OCI-LY1 (cell line): ENCODE measurements at regions not wholly inside any gene's neighbourhood (a gene's known extent, or its start where the extent isn't known, plus 50 kb on each side); places are given as distances from the start of the nearest gene placed in this dataset.

ENCODE experiments used
- H2AFZ ChIP-seq: fragments of 200-600 bp; sonication (generic), shearing (Covaris generic); 2 replicates; pipeline ENCODE4 v1.6.0; 2014; ENCODE audit warnings: antibody characterized with exemption, mild to moderate bottlenecking, low read length
- H3F3A ChIP-seq: fragments of 200-600 bp; sonication (generic), shearing (Covaris generic); 2 replicates; pipeline ENCODE4 v1.6.0; 2014; ENCODE audit warnings: mild to moderate bottlenecking, antibody characterized with exemption, low read length, moderate library complexity; ENCODE audit not compliant: insufficient read depth
- H3K27ac ChIP-seq: fragments of 200-600 bp; sonication (generic); 2 replicates; pipeline ENCODE4 v1.5.1; 2014; ENCODE audit warnings: low read length, mixed run types, mild to moderate bottlenecking, low read depth; ENCODE audit not compliant: poor library complexity, severe bottlenecking
- H3K27me3 ChIP-seq: fragments of 200-600 bp; sonication (generic); 2 replicates; pipeline ENCODE4 v1.6.0; 2014; ENCODE audit warnings: antibody characterized with exemption, mild to moderate bottlenecking, low read length, moderate library complexity; ENCODE audit not compliant: insufficient read depth
- H3K36me3 ChIP-seq: fragments of 200-600 bp; sonication (generic); 2 replicates; pipeline ENCODE4 v1.6.1; 2014; ENCODE audit warnings: mild to moderate bottlenecking, antibody characterized with exemption, low read length, moderate library complexity, mixed read lengths; ENCODE audit not compliant: insufficient read depth
- H3K4me1 ChIP-seq: fragments of 200-600 bp; sonication (generic); 2 replicates; pipeline ENCODE4 v1.5.1; 2014; ENCODE audit warnings: mild to moderate bottlenecking, low read length, moderate library complexity; ENCODE audit not compliant: insufficient read depth, severe bottlenecking
- H3K4me2 ChIP-seq: fragments of 200-600 bp; sonication (generic), shearing (Covaris generic); 2 replicates; pipeline ENCODE4 v1.6.1; 2014; ENCODE audit warnings: low read length
- H3K4me3 ChIP-seq: fragments of 200-600 bp; sonication (generic); 2 replicates; pipeline ENCODE4 v1.5.1; 2014; ENCODE audit warnings: low read length, low read depth, mild to moderate bottlenecking, mixed read lengths; ENCODE audit not compliant: poor library complexity, severe bottlenecking
- H3K79me2 ChIP-seq: fragments of 200-600 bp; shearing (Covaris generic); 2 replicates; pipeline ENCODE4 v1.6.1; 2016; ENCODE audit warnings: mixed run types, low read length, mixed read lengths; ENCODE audit not compliant: insufficient read depth
- H3K9ac ChIP-seq: fragments of 200-600 bp; sonication (generic), shearing (Covaris generic); 2 replicates; pipeline ENCODE4 v1.6.1; 2014; ENCODE audit warnings: mild to moderate bottlenecking, low read length, mixed read lengths
- H3K9me2 ChIP-seq: fragments of 200-600 bp; sonication (generic), shearing (Covaris generic); 2 replicates; pipeline ENCODE4 v1.6.1; 2014; ENCODE audit warnings: low read depth, mild to moderate bottlenecking, low read length, mixed read lengths
- H3K9me3 ChIP-seq: fragments of 200-600 bp; shearing (Covaris generic); 2 replicates; pipeline ENCODE4 v1.6.1; 2014; ENCODE audit warnings: low read length, mixed read lengths
- H4K20me1 ChIP-seq: fragments of 200-600 bp; sonication (generic), shearing (Covaris generic); 2 replicates; pipeline ENCODE4 v1.6.0; 2016; ENCODE audit warnings: mild to moderate bottlenecking, low read length; ENCODE audit not compliant: insufficient read depth
- EZH2 ChIP-seq: fragments of 200-600 bp; sonication (generic), shearing (Covaris generic); IDR thresholded peaks from 2 replicates; pipeline ENCODE4 v1.8.0; 2017; ENCODE audit warnings: borderline replicate concordance, mixed run types, mild to moderate bottlenecking, antibody characterized with exemption, low read length, moderate library complexity, mixed read lengths
- TF ChIP-seq, protein P1 (sequence below): fragments of 200-600 bp; sonication (generic), shearing (Covaris generic); IDR thresholded peaks from 2 replicates; pipeline ENCODE4 v1.5.1; 2017; ENCODE audit warnings: mild to moderate bottlenecking, antibody characterized with exemption, low read length, moderate library complexity, mixed read lengths

DNA sequence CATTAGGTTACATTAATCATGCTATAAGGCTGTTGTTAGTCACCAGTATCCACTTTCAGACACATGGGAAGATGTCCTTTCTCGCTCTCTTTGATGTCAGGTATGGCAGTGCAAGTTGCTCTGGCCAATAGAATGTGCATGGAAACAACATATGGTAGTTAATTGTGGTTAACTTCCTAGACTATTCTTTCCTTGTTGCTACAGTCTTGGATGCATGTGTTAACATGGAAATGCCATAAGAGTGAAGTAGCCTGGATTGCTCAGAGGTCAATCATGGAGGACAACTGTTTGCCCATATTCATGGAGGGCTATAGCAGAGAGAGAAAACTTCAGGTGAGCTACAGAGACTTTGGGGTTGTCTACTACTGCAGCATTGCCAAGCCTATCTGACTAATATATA, 245.8 kb upstream of the GAS1 start:
- H2AFZ ChIP-seq, result no peak overlapping the region
- H3K4me3 ChIP-seq, result no peak overlapping the region
- no peak overlapping the region for H3K27ac ChIP-seq
- no peaks in the 10 kb centered on the region for H4K20me1 ChIP-seq
- no peaks in the 10 kb centered on the region for H3K36me3 ChIP-seq
- TF ChIP-seq, protein P1, sequence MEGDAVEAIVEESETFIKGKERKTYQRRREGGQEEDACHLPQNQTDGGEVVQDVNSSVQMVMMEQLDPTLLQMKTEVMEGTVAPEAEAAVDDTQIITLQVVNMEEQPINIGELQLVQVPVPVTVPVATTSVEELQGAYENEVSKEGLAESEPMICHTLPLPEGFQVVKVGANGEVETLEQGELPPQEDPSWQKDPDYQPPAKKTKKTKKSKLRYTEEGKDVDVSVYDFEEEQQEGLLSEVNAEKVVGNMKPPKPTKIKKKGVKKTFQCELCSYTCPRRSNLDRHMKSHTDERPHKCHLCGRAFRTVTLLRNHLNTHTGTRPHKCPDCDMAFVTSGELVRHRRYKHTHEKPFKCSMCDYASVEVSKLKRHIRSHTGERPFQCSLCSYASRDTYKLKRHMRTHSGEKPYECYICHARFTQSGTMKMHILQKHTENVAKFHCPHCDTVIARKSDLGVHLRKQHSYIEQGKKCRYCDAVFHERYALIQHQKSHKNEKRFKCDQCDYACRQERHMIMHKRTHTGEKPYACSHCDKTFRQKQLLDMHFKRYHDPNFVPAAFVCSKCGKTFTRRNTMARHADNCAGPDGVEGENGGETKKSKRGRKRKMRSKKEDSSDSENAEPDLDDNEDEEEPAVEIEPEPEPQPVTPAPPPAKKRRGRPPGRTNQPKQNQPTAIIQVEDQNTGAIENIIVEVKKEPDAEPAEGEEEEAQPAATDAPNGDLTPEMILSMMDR, result no peak
- TF ChIP-seq EZH2, result no peak
- no peaks in the 10 kb centered on the region for H3K4me1 ChIP-seq
- no peak overlapping the region for H3K4me2 ChIP-seq
- no peaks in the 10 kb centered on the region for H3K9me2 ChIP-seq
- H3K9me3 ChIP-seq, result no peaks in the 10 kb centered on the region
- no peaks in the 10 kb centered on the region for H3K27me3 ChIP-seq
- H3K9ac ChIP-seq, result no peak overlapping the region
- no peaks in the 10 kb centered on the region for H3F3A ChIP-seq
- H3K79me2 ChIP-seq, result no peaks in the 10 kb centered on the region

DNA sequence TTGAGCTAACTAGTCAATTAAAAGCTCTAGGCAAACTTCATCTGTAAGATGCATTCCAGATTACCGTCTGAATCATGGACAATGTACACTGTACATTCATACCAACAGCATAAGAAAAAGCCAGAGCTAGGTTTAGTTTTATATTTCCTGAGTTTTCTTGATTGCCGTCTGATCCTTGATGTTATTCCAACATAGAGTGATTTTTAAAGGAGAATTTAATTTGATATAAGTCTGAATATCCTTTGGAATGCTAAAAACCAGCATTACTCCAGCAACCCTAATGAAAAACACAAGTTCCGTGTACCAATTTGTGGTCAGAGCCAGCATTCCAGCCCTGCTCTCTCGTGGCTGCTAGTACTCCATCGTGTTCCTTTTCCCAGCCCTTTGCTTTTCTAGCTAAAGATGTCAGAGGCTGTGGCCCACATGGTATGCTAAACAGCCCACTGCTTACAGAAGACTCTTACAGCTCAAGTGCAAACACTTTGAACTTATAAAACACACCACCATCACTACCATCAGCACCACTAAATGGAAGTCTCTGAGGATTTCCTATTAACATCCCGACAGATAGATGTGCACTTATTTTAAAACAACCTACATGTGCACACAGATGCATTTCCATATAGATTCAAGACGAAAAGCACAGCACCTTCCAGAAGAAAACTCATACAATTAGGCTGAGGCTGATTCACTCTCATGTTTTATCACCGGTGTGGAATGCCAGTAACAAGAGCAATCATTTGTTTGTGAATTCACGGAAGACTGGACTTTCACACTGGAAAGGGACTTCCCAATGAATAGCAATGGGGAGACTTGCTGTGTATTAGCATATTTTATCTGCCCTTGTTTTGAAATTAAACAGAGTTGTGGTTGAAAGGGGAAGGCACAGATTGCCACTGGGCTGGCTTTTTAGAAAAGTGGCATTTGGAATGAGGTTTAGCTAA, 246.9 kb upstream of the GAS1 start:
- Histone ChIP-seq H3K36me3 (no peaks in the 10 kb centered on the region), H3K27ac (no peak overlapping the region), H3K9me2 (no peaks in the 10 kb centered on the region), H3K4me2 (no peak overlapping the region), H2AFZ (no peak overlapping the region), H3K9me3 (no peaks in the 10 kb centered on the region), H3F3A (no peaks in the 10 kb centered on the region), H4K20me1 (no peaks in the 10 kb centered on the region), H3K9ac (no peak overlapping the region), H3K79me2 (no peaks in the 10 kb centered on the region), H3K27me3 (no peaks in the 10 kb centered on the region), H3K4me1 (no peaks in the 10 kb centered on the region), H3K4me3 (no peak overlapping the region)
- no peak for TF ChIP-seq EZH2

DNA sequence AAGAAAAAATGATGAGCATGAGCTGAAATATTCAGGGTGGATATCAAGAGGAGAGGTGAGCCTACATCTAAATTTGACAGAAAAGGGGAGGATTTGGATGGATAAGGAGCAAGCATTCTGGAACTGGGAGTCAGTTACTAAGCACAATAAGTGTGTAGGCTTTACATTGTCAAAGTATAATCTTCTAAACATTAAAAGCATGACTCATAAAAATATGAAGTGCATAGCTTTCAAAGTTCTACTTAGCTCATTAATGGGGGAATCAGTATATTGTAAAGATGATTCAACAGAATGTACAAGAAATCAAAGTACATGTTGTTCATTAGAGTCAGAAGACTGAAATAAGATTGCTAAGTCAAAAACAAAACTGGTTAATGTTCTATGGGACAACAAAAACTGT, 248.0 kb upstream of the GAS1 start:
- no peaks in the 10 kb centered on the region for H4K20me1 ChIP-seq
- H3K27me3 ChIP-seq, result no peaks in the 10 kb centered on the region
- H3K27ac ChIP-seq, result no peak overlapping the region
- no peaks in the 10 kb centered on the region for H3K36me3 ChIP-seq
- no peaks in the 10 kb centered on the region for H3K9me2 ChIP-seq
- H3K4me2 ChIP-seq, result no peak overlapping the region
- no peaks in the 10 kb centered on the region for H3F3A ChIP-seq
- no peaks in the 10 kb centered on the region for H3K9me3 ChIP-seq
- H3K4me3 ChIP-seq, result no peak overlapping the region
- no peaks in the 10 kb centered on the region for H3K4me1 ChIP-seq
- no peak overlapping the region for H2AFZ ChIP-seq
- H3K9ac ChIP-seq, result no peak overlapping the region
- TF ChIP-seq EZH2, result no peak
- TF ChIP-seq, protein P1, result no peak
- no peaks in the 10 kb centered on the region for H3K79me2 ChIP-seq
